VCaP (cell line): ENCODE measurements at regions not wholly inside any gene's neighbourhood (a gene's known extent, or its start where the extent isn't known, plus 50 kb on each side); places are given as distances from the start of the nearest gene placed in this dataset.
"Not testable (repeated sequence)": the region's sequence is repeated elsewhere in the genome, so short reads cannot be mapped to it uniquely, and the experiment has no call there.

Source experiments
- H3K27ac ChIP-seq: fragments of 450-650 bp; 2 replicates; pipeline ENCODE4 v1.5.1; 2017
- TF ChIP-seq, protein P1 (sequence below): fragments of 450-650 bp; conservative IDR thresholded peaks from 2 replicates; pipeline ENCODE4 v1.5.1; 2017; ENCODE audit warnings: mild to moderate bottlenecking, moderate library complexity

- TF ChIP-seq, protein P1, sequence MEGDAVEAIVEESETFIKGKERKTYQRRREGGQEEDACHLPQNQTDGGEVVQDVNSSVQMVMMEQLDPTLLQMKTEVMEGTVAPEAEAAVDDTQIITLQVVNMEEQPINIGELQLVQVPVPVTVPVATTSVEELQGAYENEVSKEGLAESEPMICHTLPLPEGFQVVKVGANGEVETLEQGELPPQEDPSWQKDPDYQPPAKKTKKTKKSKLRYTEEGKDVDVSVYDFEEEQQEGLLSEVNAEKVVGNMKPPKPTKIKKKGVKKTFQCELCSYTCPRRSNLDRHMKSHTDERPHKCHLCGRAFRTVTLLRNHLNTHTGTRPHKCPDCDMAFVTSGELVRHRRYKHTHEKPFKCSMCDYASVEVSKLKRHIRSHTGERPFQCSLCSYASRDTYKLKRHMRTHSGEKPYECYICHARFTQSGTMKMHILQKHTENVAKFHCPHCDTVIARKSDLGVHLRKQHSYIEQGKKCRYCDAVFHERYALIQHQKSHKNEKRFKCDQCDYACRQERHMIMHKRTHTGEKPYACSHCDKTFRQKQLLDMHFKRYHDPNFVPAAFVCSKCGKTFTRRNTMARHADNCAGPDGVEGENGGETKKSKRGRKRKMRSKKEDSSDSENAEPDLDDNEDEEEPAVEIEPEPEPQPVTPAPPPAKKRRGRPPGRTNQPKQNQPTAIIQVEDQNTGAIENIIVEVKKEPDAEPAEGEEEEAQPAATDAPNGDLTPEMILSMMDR, result no peak
- H3K27ac ChIP-seq, result no peak overlapping the region
These were observed 218.1 kb upstream of the GJE1 start for GRCh38 chr6:141914646-141915045.

DNA sequence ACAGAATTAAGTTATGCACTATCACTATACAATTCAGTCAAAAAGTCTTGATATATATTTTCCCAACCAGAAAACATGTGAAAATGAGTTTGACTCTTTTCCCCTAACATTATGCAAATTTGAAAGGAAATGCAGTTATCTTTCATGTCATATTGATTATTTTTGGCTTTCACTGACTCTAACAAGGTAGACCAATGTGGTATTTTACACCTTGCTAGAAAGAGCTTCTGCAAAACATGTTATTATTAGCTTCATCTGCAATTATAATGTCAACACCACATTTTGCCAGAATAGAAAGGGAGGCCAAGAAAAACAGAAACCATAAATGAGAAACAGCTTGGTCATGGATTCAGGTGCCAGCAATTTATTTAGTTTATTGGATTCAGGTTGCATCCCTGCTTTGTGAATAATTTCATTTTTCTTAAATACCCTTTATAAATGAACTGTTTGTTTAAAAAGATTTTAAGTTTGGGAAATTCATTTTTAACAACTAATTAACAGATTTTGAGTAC is 226.1 kb upstream of the GJE1 start:
- TF ChIP-seq, protein P1, result no peak
- H3K27ac ChIP-seq, result no peak overlapping the region

- no peak overlapping the region for H3K27ac ChIP-seq
- TF ChIP-seq, protein P1, result no peak
These were observed 242.1 kb upstream of the GJE1 start for GRCh38 chr6:141890661-141891060.

DNA sequence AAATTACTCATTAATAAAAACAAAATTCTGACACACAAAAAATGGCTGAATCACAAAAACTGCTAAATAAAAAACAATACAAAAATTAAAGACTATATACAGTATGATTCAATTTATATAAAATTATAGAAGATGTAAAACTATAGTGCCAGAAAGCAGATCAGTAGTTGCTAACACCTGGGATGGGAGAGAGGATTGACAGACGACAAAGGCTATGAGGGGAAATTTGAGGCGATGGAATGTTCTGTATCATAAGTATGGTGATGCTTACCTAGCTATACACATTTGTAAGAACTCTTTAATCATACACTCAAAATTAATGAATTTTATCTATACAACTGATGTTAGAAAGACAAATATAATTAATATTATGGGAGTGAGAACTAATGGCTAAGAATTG is 247.9 kb upstream of the GJE1 start:
- no peak overlapping the region for H3K27ac ChIP-seq
- TF ChIP-seq, protein P1, result no peak

DNA sequence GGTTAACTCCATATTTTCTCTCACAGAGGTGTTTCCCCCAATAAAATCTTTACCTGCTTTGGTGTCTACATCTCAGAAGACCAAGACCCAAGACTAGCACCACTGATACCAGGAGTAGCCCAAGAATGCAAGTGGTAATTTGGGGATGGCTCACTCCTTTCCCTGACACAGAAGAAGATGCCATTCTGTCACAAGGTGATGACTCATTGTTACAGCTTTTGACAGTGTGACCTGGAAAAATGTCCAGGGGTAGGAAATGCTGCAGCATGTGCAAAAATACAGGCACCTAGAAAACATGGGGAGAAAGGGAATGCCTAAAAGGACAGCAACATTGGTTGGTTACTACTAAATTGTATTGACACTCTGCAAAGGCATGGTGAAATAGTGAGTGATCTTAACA is 254.0 kb upstream of the GJE1 start:
- no peak overlapping the region for H3K27ac ChIP-seq

GRCh38 chr6:141877275-141877983 is 255.3 kb upstream of the GJE1 start:
- TF ChIP-seq, protein P1, result no peak
- H3K27ac ChIP-seq, result no peak overlapping the region

More for the DNA sequence above, 254.0 kb upstream of the GJE1 start:
- TF ChIP-seq, protein P1, result no peak

DNA sequence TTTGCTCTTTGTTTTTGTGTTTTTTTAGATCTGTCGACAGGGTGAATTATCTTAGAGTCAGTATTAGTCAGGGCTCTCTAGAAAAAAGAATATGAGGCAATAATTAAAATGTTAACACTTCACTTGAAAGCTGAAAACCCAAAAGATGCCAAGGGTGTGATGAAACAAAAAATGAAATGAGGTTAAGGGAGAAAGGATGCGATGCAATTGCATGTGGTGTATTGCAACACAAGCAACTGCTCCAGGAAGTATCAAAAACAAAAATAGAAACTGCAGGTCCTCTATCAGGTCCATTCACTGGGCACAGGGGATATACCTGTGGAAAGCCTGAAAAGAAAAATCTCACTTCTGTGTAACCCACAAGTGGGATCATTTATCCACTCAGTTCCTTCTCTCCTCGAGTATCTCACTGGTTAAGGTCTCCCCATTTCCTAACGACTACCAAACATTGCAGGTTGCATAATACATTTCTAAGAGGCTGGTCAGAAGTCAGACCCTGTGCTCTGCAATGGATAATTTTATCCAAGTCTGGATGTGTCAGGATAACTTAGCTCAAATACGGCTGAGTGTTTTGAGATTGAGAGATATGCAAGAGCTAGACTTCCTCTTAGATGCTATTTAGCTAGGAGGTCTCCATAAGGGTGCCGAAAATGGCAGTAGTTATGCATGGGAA is 257.7 kb upstream of the GJE1 start:
- TF ChIP-seq, protein P1, result no peak
- H3K27ac ChIP-seq, result no peak overlapping the region

- not testable (repeated sequence) for H3K27ac ChIP-seq
These were observed 263.2 kb upstream of the GJE1 start for GRCh38 chr6:141869509-141869908.
